GM13976 (cell line): ENCODE measurements at regions not wholly inside any gene's neighbourhood (a gene's known extent, or its start where the extent isn't known, plus 50 kb on each side); places are given as distances from the start of the nearest gene placed in this dataset.

Experiments
- DNase-seq: peaks from one replicate; pipeline ENCODE4 v3.0.0; 2012; ENCODE audit warnings: low spot score
- CTCF ChIP-seq: IDR thresholded peaks from 2 replicates; pipeline ENCODE4 v1.5.1; 2012; ENCODE audit warnings: borderline replicate concordance, mild to moderate bottlenecking; ENCODE audit not compliant: insufficient read depth; ENCODE audit errors: extremely low read depth, missing control alignments, control extremely low read depth
- in situ Hi-C: fragments of 300-500 bp; cut with MboI; formaldehyde crosslinking; loops from one replicate; pipeline ENCODE4 v1.12.0; 2022; ENCODE audit warnings: low sequenced_read_pairs, mixed read lengths, inconsistent platforms; ENCODE audit not compliant: unreplicated experiment

- no peak for TF ChIP-seq CTCF
- in situ Hi-C loops: no loop called here
- no peak for DNase-seq
Observed at GRCh38 chr6:14467591-14467990, 350.0 kb downstream of the CD83 start.

GRCh38 chr6:14468647-14469321 is 351.2 kb downstream of the CD83 start:
- no peak for DNase-seq
- in situ Hi-C loops: no loop called here

GRCh38 chr6:14470101-14470500 is 352.5 kb downstream of the CD83 start:
- no peak for TF ChIP-seq CTCF
- in situ Hi-C loops: no loop called here
- DNase-seq: no peak

More at GRCh38 chr6:14468647-14469321, 351.2 kb downstream of the CD83 start:
- TF ChIP-seq CTCF: no peak

GRCh38 chr6:14470671-14471070 is 353.1 kb downstream of the CD83 start:
- in situ Hi-C loops: no loop called here
- no peak for DNase-seq
- no peak for TF ChIP-seq CTCF

- in situ Hi-C loops: no loop called here
- no peak for TF ChIP-seq CTCF
- DNase-seq: no peak
Observed at GRCh38 chr6:14472255-14472985, 354.8 kb downstream of the CD83 start.

GRCh38 chr6:14472986-14473337 is 355.4 kb downstream of the CD83 start:
- TF ChIP-seq CTCF: no peak
- in situ Hi-C loops: no loop called here

GRCh38 chr6:14474816-14475215 is 357.2 kb downstream of the CD83 start:
- TF ChIP-seq CTCF: no peak
- DNase-seq: no peak
- in situ Hi-C loops: no loop called here

More at GRCh38 chr6:14472986-14473337, 355.4 kb downstream of the CD83 start:
- no peak for DNase-seq
